ENCODE measurements at regions not wholly inside any gene's neighbourhood (a gene's known extent, or its start where the extent isn't known, plus 50 kb on each side); places are given as distances from the start of the nearest gene placed in this dataset.
A peak's percentile ranks its signal among the peaks of the same experiment; 100 is the strongest.

- no peak for DNase-seq (ENCODE audit: low read depth)
- no peaks in the 10 kb centered on the region for H3K36me3 ChIP-seq (ENCODE audit: insufficient read depth, low read length)
- no peak overlapping the region for H3K4me3 Mint-ChIP-seq (ENCODE audit: unreplicated experiment)
- H2AFZ ChIP-seq (ENCODE audit: low read depth, low read length): no peak overlapping the region
- no peak overlapping the region for H3K27ac ChIP-seq (ENCODE audit: low read depth, low read length)
- no peak overlapping the region for H3K4me2 ChIP-seq (ENCODE audit: low read length)
- H3K4me1 Mint-ChIP-seq (ENCODE audit: low read depth, unreplicated experiment): no peaks in the 10 kb centered on the region
- H3K79me2 ChIP-seq (ENCODE audit: insufficient read depth, low read length): no peaks in the 10 kb centered on the region
- H4K20me1 ChIP-seq (ENCODE audit: insufficient read depth, low read length): peaks cover 81% of the 10 kb centered on the region
- FAIRE-seq: no peak
- peaks cover 20% of the 10 kb centered on the region for H3K27me3 Mint-ChIP-seq (ENCODE audit: low read depth, unreplicated experiment)
- no peaks in the 10 kb centered on the region for H3K27me3 ChIP-seq (ENCODE audit: insufficient read depth, low read length)
- no peak for TF ChIP-seq CTCF (IDR thresholded peaks at IDR 0.05; ENCODE audit: insufficient read depth, low read depth, low read length)
- no peak for TF ChIP-seq EZH2 (IDR thresholded peaks at IDR 0.05; ENCODE audit: insufficient read depth, low read length)
- H3K4me3 ChIP-seq (ENCODE audit: insufficient read depth, low read depth, low read length): no peak overlapping the region
- no peak overlapping the region for H3K27ac Mint-ChIP-seq (ENCODE audit: unreplicated experiment)
- no peaks in the 10 kb centered on the region for H3K36me3 Mint-ChIP-seq (ENCODE audit: low read depth, unreplicated experiment)
- peaks cover 18% of the 10 kb centered on the region for H3K4me1 ChIP-seq (ENCODE audit: insufficient read depth, low read length)
- no peaks in the 10 kb centered on the region for H3K9me3 ChIP-seq (ENCODE audit: insufficient read depth, low read depth, low read length)
- H3K9ac ChIP-seq (ENCODE audit: low read length): no peak overlapping the region
- H3K9me3 Mint-ChIP-seq (ENCODE audit: unreplicated experiment): no peaks in the 10 kb centered on the region
Measured at GRCh38 chr16:85288869-85289660, 176.8 kb upstream of the CIBAR2 start.

GRCh38 chr16:85289760-85290625 lies 177.7 kb upstream of the CIBAR2 start:
- no peak overlapping the region for H3K9ac ChIP-seq (ENCODE audit: low read length)
- Mint-ChIP-seq H3K27me3 (ENCODE audit: low read depth, unreplicated experiment) (peaks cover 17% of the 10 kb centered on the region), H3K4me3 (ENCODE audit: unreplicated experiment) (no peak overlapping the region), H3K9me3 (ENCODE audit: unreplicated experiment) (no peaks in the 10 kb centered on the region), H3K27ac (ENCODE audit: unreplicated experiment) (peak overlapping the region; percentile 53), H3K36me3 (ENCODE audit: low read depth, unreplicated experiment) (no peaks in the 10 kb centered on the region), H3K4me1 (ENCODE audit: low read depth, unreplicated experiment) (no peaks in the 10 kb centered on the region)
- no peak overlapping the region for H3K4me2 ChIP-seq (ENCODE audit: low read length)
- H3K36me3 ChIP-seq (ENCODE audit: insufficient read depth, low read length): no peaks in the 10 kb centered on the region
- H3K4me1 ChIP-seq (ENCODE audit: insufficient read depth, low read length): peaks cover 18% of the 10 kb centered on the region
- no peak for FAIRE-seq
- H3K27ac ChIP-seq (ENCODE audit: low read depth, low read length): no peak overlapping the region
- DNase-seq (ENCODE audit: low read depth): no peak
- H3K9me3 ChIP-seq (ENCODE audit: insufficient read depth, low read depth, low read length): no peaks in the 10 kb centered on the region
- H2AFZ ChIP-seq (ENCODE audit: low read depth, low read length): no peak overlapping the region
- TF ChIP-seq CTCF (IDR thresholded peaks at IDR 0.05; ENCODE audit: insufficient read depth, low read depth, low read length): no peak
- no peak for TF ChIP-seq EZH2 (IDR thresholded peaks at IDR 0.05; ENCODE audit: insufficient read depth, low read length)
- no peak overlapping the region for H3K4me3 ChIP-seq (ENCODE audit: insufficient read depth, low read depth, low read length)
- H3K79me2 ChIP-seq (ENCODE audit: insufficient read depth, low read length): no peaks in the 10 kb centered on the region
- H3K27me3 ChIP-seq (ENCODE audit: insufficient read depth, low read length): no peaks in the 10 kb centered on the region
- H4K20me1 ChIP-seq (ENCODE audit: insufficient read depth, low read length): peaks cover 80% of the 10 kb centered on the region
